Prostate gland (tissue), 2 donors: ENCODE measurements at regions not wholly inside any gene's neighbourhood (a gene's known extent, or its start where the extent isn't known, plus 50 kb on each side); places are given as distances from the start of the nearest gene placed in this dataset.
"Not testable (repeated sequence)": the region's sequence is repeated elsewhere in the genome, so short reads cannot be mapped to it uniquely, and the experiment has no call there.

Source experiments
- DNase-seq: peaks from one replicate; pipeline ENCODE4 v3.0.0-alpha.2; 2019; ENCODE audit warnings: low spot score
- H3K27ac ChIP-seq, 2 donors: fragments of 200-600 bp; sonication (generic); 2 replicates each; pipeline ENCODE4 v1.5.1; 2017 to 2019
- H3K27me3 ChIP-seq: fragments of 200-600 bp; sonication (generic); replicated peaks from 2 replicates; pipeline ENCODE4 v1.5.1; 2019; ENCODE audit not compliant: insufficient read depth
- H3K36me3 ChIP-seq, 2 donors: fragments of 200-600 bp; sonication (generic); 1 replicate in 1 of 2; 2 replicates in 1 of 2; pipeline versions ENCODE4 v1.5.1 to v1.8.1; 2017 to 2019
- H3K4me1 ChIP-seq: fragments of 200-600 bp; sonication (generic); replicated peaks from 2 replicates; pipeline ENCODE4 v1.5.1; 2019
- H3K4me3 ChIP-seq, 2 donors: fragments of 200-600 bp; sonication (generic); 2 replicates each; pipeline ENCODE4 v1.5.1; 2017 to 2019
- H3K9me3 ChIP-seq: fragments of 200-600 bp; sonication (generic); 2 replicates; pipeline ENCODE4 v1.5.1; 2017
- POLR2A ChIP-seq: fragments of 450-650 bp; IDR thresholded peaks from one replicate; pipeline ENCODE4 v1.6.1; 2016; ENCODE audit warnings: antibody characterized with exemption, mild to moderate bottlenecking
- POLR2AphosphoS5 ChIP-seq: sonication (generic); formaldehyde crosslinking; IDR thresholded peaks from one replicate; pipeline ENCODE4 v1.6.1; 2017; ENCODE audit warnings: antibody characterized with exemption
- WGBS: methylation state at CpG from one replicate; pipeline ENCODE4 v1.1.5; 2018; 5-methylcytosine and 5-hydroxymethylcytosine counted together
- intact Hi-C: fragments of 100-400 bp; cut with DNase I; formaldehyde crosslinking; loops from one replicate; pipeline ENCODE4 v1.14.2; 2022
- TF ChIP-seq, protein P1 (sequence below), 4 experiments: fragments of 200-600 bp in 2 of 4; fragments of 450-650 bp in 2 of 4; sonication (generic) in 2 of 4; IDR thresholded peaks; 1 replicate in 3 of 4; 2 replicates in 1 of 4; pipeline ENCODE4 v1.5.1; 2016 to 2019; ENCODE audit warnings: antibody characterized with exemption in 4 of 4, mild to moderate bottlenecking in 2 of 4, moderate library complexity in 2 of 4

DNA sequence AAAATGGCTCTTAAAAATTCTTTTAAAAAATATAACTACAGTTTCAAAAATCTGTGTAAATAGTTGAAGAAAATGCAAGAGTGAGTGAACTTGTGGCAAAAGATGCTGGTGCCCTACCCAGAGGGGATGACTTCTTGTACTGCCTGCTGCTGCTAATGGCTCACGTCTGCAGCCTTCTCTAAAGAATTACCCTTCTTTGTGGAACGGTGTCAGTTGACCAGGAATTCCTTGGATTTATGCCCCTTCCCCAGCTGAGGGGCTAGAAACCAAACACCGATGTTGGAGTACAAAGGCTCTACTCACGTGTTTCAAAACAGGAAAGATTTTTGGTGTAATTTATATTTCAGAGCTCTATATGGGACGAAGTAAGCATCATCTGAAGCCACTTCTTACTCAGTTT lies 1582.8 kb downstream of the OLFM4 start:
- Histone ChIP-seq H3K27me3 (no peaks in the 10 kb centered on the region), H3K4me3 (no peak overlapping the region), H3K4me1 (no peaks in the 10 kb centered on the region), H3K27ac (no peak overlapping the region), H3K36me3 (no peaks in the 10 kb centered on the region), H3K9me3 (no peaks in the 10 kb centered on the region)
- intact Hi-C loops = no loop called here
- 66% methylated on average over 5 of the region's 5 CpGs for WGBS
- TF ChIP-seq, protein P1, sequence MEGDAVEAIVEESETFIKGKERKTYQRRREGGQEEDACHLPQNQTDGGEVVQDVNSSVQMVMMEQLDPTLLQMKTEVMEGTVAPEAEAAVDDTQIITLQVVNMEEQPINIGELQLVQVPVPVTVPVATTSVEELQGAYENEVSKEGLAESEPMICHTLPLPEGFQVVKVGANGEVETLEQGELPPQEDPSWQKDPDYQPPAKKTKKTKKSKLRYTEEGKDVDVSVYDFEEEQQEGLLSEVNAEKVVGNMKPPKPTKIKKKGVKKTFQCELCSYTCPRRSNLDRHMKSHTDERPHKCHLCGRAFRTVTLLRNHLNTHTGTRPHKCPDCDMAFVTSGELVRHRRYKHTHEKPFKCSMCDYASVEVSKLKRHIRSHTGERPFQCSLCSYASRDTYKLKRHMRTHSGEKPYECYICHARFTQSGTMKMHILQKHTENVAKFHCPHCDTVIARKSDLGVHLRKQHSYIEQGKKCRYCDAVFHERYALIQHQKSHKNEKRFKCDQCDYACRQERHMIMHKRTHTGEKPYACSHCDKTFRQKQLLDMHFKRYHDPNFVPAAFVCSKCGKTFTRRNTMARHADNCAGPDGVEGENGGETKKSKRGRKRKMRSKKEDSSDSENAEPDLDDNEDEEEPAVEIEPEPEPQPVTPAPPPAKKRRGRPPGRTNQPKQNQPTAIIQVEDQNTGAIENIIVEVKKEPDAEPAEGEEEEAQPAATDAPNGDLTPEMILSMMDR (IDR thresholded peaks at IDR 0.05) = no peak
- TF ChIP-seq POLR2AphosphoS5 = no peak
- TF ChIP-seq POLR2A = no peak
- DNase-seq = no peak

- H3K27me3 ChIP-seq = no peaks in the 10 kb centered on the region
- H3K27ac ChIP-seq = no peak overlapping the region
- H3K9me3 ChIP-seq = no peaks in the 10 kb centered on the region
- TF ChIP-seq POLR2A = no peak
- TF ChIP-seq, protein P1 (IDR thresholded peaks at IDR 0.05) = no peak
- intact Hi-C loops = no loop called here
- WGBS = 29% methylated on average over 5 of the region's 5 CpGs
- DNase-seq = no peak
- no peaks in the 10 kb centered on the region for H3K36me3 ChIP-seq
- no peak overlapping the region for H3K4me3 ChIP-seq
- no peaks in the 10 kb centered on the region for H3K4me1 ChIP-seq
These were observed 1586.1 kb downstream of the OLFM4 start for GRCh38 chr13:54614726-54615125.

- H3K9me3 ChIP-seq, H3K36me3 ChIP-seq, DNase-seq, H3K27me3 ChIP-seq, H3K27ac ChIP-seq, H3K4me3 ChIP-seq, H3K4me1 ChIP-seq, intact Hi-C loops: not testable (repeated sequence)
- whole genome bisulfite sequencing = 88% methylated on average over 1 of the region's 1 CpG
These were observed 1597.9 kb downstream of the OLFM4 start for GRCh38 chr13:54626504-54626903.

- DNase-seq = no peak
- Histone ChIP-seq H3K4me1 (no peaks in the 10 kb centered on the region), H3K27me3 (no peaks in the 10 kb centered on the region), H3K27ac (no peak overlapping the region), H3K9me3 (no peaks in the 10 kb centered on the region), H3K4me3 (no peak overlapping the region), H3K36me3 (no peaks in the 10 kb centered on the region)
- intact Hi-C loops = no loop called here
- whole genome bisulfite sequencing = 73% methylated on average over 3 of the region's 3 CpGs
- TF ChIP-seq, protein P1 (IDR thresholded peaks at IDR 0.05) = no peak
- no peak for TF ChIP-seq POLR2A
- TF ChIP-seq POLR2AphosphoS5 = no peak
These were observed 1599.2 kb downstream of the OLFM4 start for GRCh38 chr13:54627646-54628372.

DNA sequence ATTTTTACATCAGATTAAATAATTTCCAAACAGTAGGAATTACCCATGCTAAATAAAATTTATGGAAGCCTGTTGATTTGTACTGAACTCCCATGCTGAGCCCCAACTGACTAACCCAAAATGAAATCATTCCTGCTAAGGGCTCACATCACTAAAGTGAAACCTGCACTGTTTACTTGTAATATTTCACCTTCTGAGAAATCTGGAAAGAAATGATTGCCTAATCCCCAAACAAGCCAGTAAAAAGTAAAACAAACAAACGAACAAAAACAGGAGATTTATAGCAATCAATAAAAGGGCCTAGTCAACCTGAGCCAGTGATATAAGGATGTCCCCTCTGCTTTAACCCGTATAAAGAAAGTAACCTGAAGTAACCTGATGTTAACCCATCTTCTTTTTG lies 1599.8 kb downstream of the OLFM4 start:
- WGBS = 35% methylated on average over 2 of the region's 2 CpGs
- Histone ChIP-seq H3K9me3 (no peaks in the 10 kb centered on the region), H3K4me1 (no peaks in the 10 kb centered on the region), H3K27ac (no peak overlapping the region), H3K4me3 (no peak overlapping the region), H3K36me3 (no peaks in the 10 kb centered on the region), H3K27me3 (no peaks in the 10 kb centered on the region)
- TF ChIP-seq, protein P1 (IDR thresholded peaks at IDR 0.05) = no peak
- TF ChIP-seq POLR2A (no peak), POLR2AphosphoS5 (no peak)
- intact Hi-C loops = no loop called here
- no peak for DNase-seq
